H1 (cell line): ENCODE measurements at regions not wholly inside any gene's neighbourhood (a gene's known extent, or its start where the extent isn't known, plus 50 kb on each side); places are given as distances from the start of the nearest gene placed in this dataset.

Source experiments
- CTCF ChIA-PET: fragments of 300-600 bp; sonication (Branson Sonifier 250); formaldehyde crosslinking; loops from one replicate; lab custom pipeline; 2021; ENCODE audit not compliant: partially characterized antibody; lab: Charles Lee
- POLR2A ChIA-PET: fragments of 300-600 bp; sonication (Branson Sonifier 250); formaldehyde crosslinking; loops from one replicate; lab custom pipeline; 2021; ENCODE audit warnings: inconsistent platforms; ENCODE audit not compliant: partially characterized antibody; lab: Charles Lee
- DNase-seq, 2 experiments: peaks; one replicate each; pipeline versions ENCODE4 v3.0.0 to v3.0.0-alpha.2; 2010 to 2022; ENCODE audit warnings: low spot score in 2 of 2, low read depth in 1 of 2, mixed read lengths in 1 of 2
- FAIRE-seq: peaks from 2 replicates; lab custom pipeline; 2011; peaks lifted over from hg19 to GRCh38; lab: Jason Lieb, UNC
- H2AFZ ChIP-seq: 2 replicates; pipeline ENCODE4 v1.8.1; 2012; ENCODE audit warnings: low read length, inconsistent platforms
- H2AK5ac ChIP-seq: 2 replicates; pipeline ENCODE4 v1.6.1; 2013; ENCODE audit warnings: low read depth, low read length
- H2BK120ac ChIP-seq: replicated peaks from 2 replicates; pipeline ENCODE3; 2013; ENCODE audit warnings: low read depth, low read length, inconsistent platforms
- H2BK12ac ChIP-seq: 2 replicates; pipeline ENCODE4 v1.6.1; 2013; ENCODE audit warnings: low read depth, low read length
- H2BK15ac ChIP-seq: 2 replicates; pipeline ENCODE4 v1.6.1; 2013; ENCODE audit warnings: low read length
- H2BK20ac ChIP-seq: 2 replicates; pipeline ENCODE4 v1.6.1; 2013; ENCODE audit warnings: low read length
- H2BK5ac ChIP-seq: 2 replicates; pipeline ENCODE4 v1.6.1; 2013; ENCODE audit warnings: low read depth, low read length
- H3K14ac ChIP-seq: 2 replicates; pipeline ENCODE4 v1.6.1; 2013; ENCODE audit warnings: inconsistent platforms; ENCODE audit not compliant: insufficient read length
- H3K18ac ChIP-seq: 2 replicates; pipeline ENCODE4 v1.6.1; 2013; ENCODE audit warnings: low read length; ENCODE audit errors: extremely low read depth
- H3K23ac ChIP-seq: 2 replicates; pipeline ENCODE4 v1.6.1; 2013; ENCODE audit warnings: inconsistent platforms; ENCODE audit not compliant: insufficient read length
- H3K23me2 ChIP-seq: 2 replicates; pipeline ENCODE4 v1.6.1; 2013; ENCODE audit warnings: low read depth, low read length
- H3K27ac ChIP-seq: 2 replicates; pipeline ENCODE4 v1.6.1; 2011; ENCODE audit warnings: low read depth, low read length, inconsistent platforms
- H3K27me3 ChIP-seq, 4 experiments: replicated peaks in 1 of 4; 1 replicate in 1 of 4; 2 replicates in 3 of 4; pipeline versions ENCODE4 v1.6.1 to v1.8.1; 2011 to 2013; ENCODE audit warnings: low read length in 3 of 4, mild to moderate bottlenecking in 3 of 4, inconsistent platforms in 2 of 4, mixed read lengths in 2 of 4, moderate library complexity in 1 of 4; ENCODE audit not compliant: control insufficient read depth in 3 of 4, insufficient read depth in 3 of 4; ENCODE audit errors: extremely low read depth in 1 of 4
- H3K36me3 ChIP-seq, 4 experiments: 2 replicates each; pipeline versions ENCODE4 v1.6.1 to v1.8.1; 2011 to 2013; ENCODE audit warnings: mild to moderate bottlenecking in 4 of 4, low read length in 3 of 4, moderate library complexity in 2 of 4, control low read depth in 1 of 4, inconsistent platforms in 1 of 4; ENCODE audit not compliant: insufficient read depth in 4 of 4, control insufficient read depth in 2 of 4
- H3K4ac ChIP-seq: replicated peaks from 2 replicates; pipeline ENCODE3; 2013; ENCODE audit warnings: low read length, low read depth, mixed read lengths, inconsistent platforms; ENCODE audit not compliant: insufficient read length
- H3K4me1 ChIP-seq, 4 experiments: replicated peaks in 1 of 4; 1 replicate in 1 of 4; 2 replicates in 3 of 4; pipeline versions ENCODE4 v1.6.1 to v1.8.1; 2011 to 2013; ENCODE audit warnings: low read length in 3 of 4, inconsistent platforms in 2 of 4, mixed read lengths in 1 of 4; ENCODE audit not compliant: insufficient read depth in 4 of 4, control insufficient read depth in 3 of 4
- H3K4me2 ChIP-seq, 2 experiments: 2 replicates each; pipeline versions ENCODE4 v1.6.1 to v1.8.1; 2011 to 2013; ENCODE audit warnings: low read depth in 2 of 2, low read length in 2 of 2, control low read depth in 1 of 2, inconsistent platforms in 1 of 2, mild to moderate bottlenecking in 1 of 2; ENCODE audit not compliant: insufficient read depth in 1 of 2
- H3K4me3 ChIP-seq, 4 experiments: fragments of 200-600, 300-600 bp in 1 of 4; sonication (generic), shearing (Covaris generic), sonication (Bioruptor Twin) in 1 of 4; 2 replicates each; pipeline versions ENCODE4 v1.5.1 to v1.8.1; 2011 to 2016; ENCODE audit warnings: low read length in 4 of 4, low read depth in 3 of 4, control low read depth in 2 of 4, inconsistent platforms in 2 of 4, mild to moderate bottlenecking in 2 of 4, mixed read lengths in 1 of 4, moderate library complexity in 1 of 4; ENCODE audit not compliant: insufficient read depth in 2 of 4; ENCODE audit errors: extremely low read depth in 1 of 4
- H3K56ac ChIP-seq: replicated peaks from 2 replicates; pipeline ENCODE3; 2013; ENCODE audit warnings: low read depth, mild to moderate bottlenecking, mixed read lengths, low read length, inconsistent platforms; ENCODE audit not compliant: insufficient read length
- H3K79me1 ChIP-seq: 2 replicates; pipeline ENCODE4 v1.6.1; 2013; ENCODE audit warnings: low read depth, low read length, control low read depth
- H3K79me2 ChIP-seq, 2 experiments: 2 replicates each; pipeline versions ENCODE4 v1.6.1 to v1.8.1; 2012 to 2013; ENCODE audit warnings: low read length in 2 of 2, mild to moderate bottlenecking in 2 of 2, inconsistent platforms in 1 of 2; ENCODE audit not compliant: insufficient read depth in 2 of 2, control insufficient read depth in 1 of 2
- H3K9ac ChIP-seq, 4 experiments: replicated peaks in 1 of 4; 1 replicate in 1 of 4; 2 replicates in 3 of 4; pipeline versions ENCODE4 v1.6.1 to v1.8.1; 2011 to 2013; ENCODE audit warnings: low read depth in 3 of 4, low read length in 3 of 4, control low read depth in 2 of 4, mild to moderate bottlenecking in 2 of 4, moderate library complexity in 2 of 4, inconsistent platforms in 1 of 4; ENCODE audit errors: extremely low read depth in 1 of 4
- H3K9me3 ChIP-seq, 2 experiments: 2 replicates each; pipeline versions ENCODE4 v1.6.1 to v1.8.1; 2012 to 2013; ENCODE audit warnings: mild to moderate bottlenecking in 2 of 2, moderate library complexity in 2 of 2, control low read depth in 1 of 2, inconsistent platforms in 1 of 2, low read depth in 1 of 2, low read length in 1 of 2, mixed read lengths in 1 of 2; ENCODE audit not compliant: insufficient read depth in 2 of 2
- H4K20me1 ChIP-seq, 2 experiments: replicated peaks in 1 of 2; 2 replicates each; pipeline versions ENCODE3 to v1.8.1; 2011 to 2013; ENCODE audit warnings: inconsistent platforms in 2 of 2, low read length in 2 of 2, mild to moderate bottlenecking in 1 of 2; ENCODE audit not compliant: insufficient read depth in 2 of 2, control insufficient read depth in 1 of 2
- H4K5ac ChIP-seq: 2 replicates; pipeline ENCODE4 v1.6.1; 2013; ENCODE audit warnings: low read length, low read depth, mixed read lengths, inconsistent platforms; ENCODE audit not compliant: insufficient read length
- H4K8ac ChIP-seq: 2 replicates; pipeline ENCODE4 v1.8.0; 2013; ENCODE audit warnings: mild to moderate bottlenecking, moderate library complexity, low read length, inconsistent platforms; ENCODE audit not compliant: insufficient read depth; ENCODE audit errors: extremely low read depth
- H4K91ac ChIP-seq: replicated peaks from 2 replicates; pipeline ENCODE3; 2013; ENCODE audit warnings: low read length, mixed read lengths, inconsistent platforms; ENCODE audit not compliant: insufficient read length
- CREB1 ChIP-seq: IDR thresholded peaks from 2 replicates; pipeline ENCODE4 v1.6.1; 2012; ENCODE audit warnings: inconsistent platforms
- EZH2 ChIP-seq: fragments of 200-600 bp; sonication (generic); IDR thresholded peaks from 2 replicates; pipeline ENCODE4 v1.7.1; 2012; ENCODE audit warnings: low read depth, mild to moderate bottlenecking, moderate library complexity, low read length, inconsistent platforms; ENCODE audit not compliant: severe bottlenecking
- HDAC2 ChIP-seq, 2 experiments: fragments of 300-600 bp in 1 of 2; sonication (generic) in 1 of 2; IDR thresholded peaks; 2 replicates each; pipeline ENCODE4 v1.6.1; 2011 to 2012; ENCODE audit warnings: low read depth in 2 of 2, low read length in 2 of 2, mild to moderate bottlenecking in 2 of 2, moderate library complexity in 2 of 2, borderline replicate concordance in 1 of 2, inconsistent platforms in 1 of 2
- JUN ChIP-seq: IDR thresholded peaks from 2 replicates; pipeline ENCODE4 v1.6.1; 2011; ENCODE audit warnings: low read depth, mild to moderate bottlenecking, improper control_type of control experiment, low read length
- JUND ChIP-seq: IDR thresholded peaks from 2 replicates; pipeline ENCODE4 v1.6.1; 2011; ENCODE audit warnings: mild to moderate bottlenecking, improper control_type of control experiment, low read length
- KDM4A ChIP-seq: IDR thresholded peaks from one replicate; pipeline ENCODE4 v1.7.1; 2012; ENCODE audit warnings: low read depth, mild to moderate bottlenecking, moderate library complexity, low read length, inconsistent platforms; ENCODE audit not compliant: severe bottlenecking
- RFX5 ChIP-seq: IDR thresholded peaks from 2 replicates; pipeline ENCODE4 v1.6.1; 2011; ENCODE audit warnings: low read depth, low read length, improper control_type of control experiment, borderline replicate concordance
- SAP30 ChIP-seq: fragments of 300-600 bp; sonication (generic); IDR thresholded peaks from 2 replicates; pipeline ENCODE4 v1.7.1; 2012; ENCODE audit warnings: low read length, moderate library complexity, mild to moderate bottlenecking, inconsistent platforms; ENCODE audit not compliant: insufficient read depth, insufficient replicate concordance
- TAF1 ChIP-seq: IDR thresholded peaks from 2 replicates; pipeline ENCODE4 v1.6.1; 2011; ENCODE audit warnings: mild to moderate bottlenecking, low read depth, low read length
- TBP ChIP-seq: IDR thresholded peaks from 2 replicates; pipeline ENCODE4 v1.6.1; 2011; ENCODE audit warnings: low read depth, low read length, improper control_type of control experiment
- TEAD4 ChIP-seq: IDR thresholded peaks from 2 replicates; pipeline ENCODE4 v1.6.1; 2012; ENCODE audit warnings: low read depth, low read length, inconsistent platforms, mixed read lengths
- WGBS, 2 experiments: shearing (Covaris generic) in 1 of 2; methylation state at CpG; one replicate each; pipeline versions ENCODE4 v1.1.6 to v1.1.7; 2013 to 2015; ENCODE audit warnings: low lambda C conversion rate in 2 of 2, mixed read lengths in 2 of 2, inconsistent platforms in 1 of 2, low coverage in 1 of 2, missing lambda C conversion rate in 1 of 2; ENCODE audit not compliant: insufficient replicate concordance in 2 of 2, insufficient coverage in 1 of 2, insufficient read length in 1 of 2; ENCODE audit errors: extremely low coverage in 1 of 2, missing lambda C conversion rate in 1 of 2; 5-methylcytosine and 5-hydroxymethylcytosine counted together

DNA sequence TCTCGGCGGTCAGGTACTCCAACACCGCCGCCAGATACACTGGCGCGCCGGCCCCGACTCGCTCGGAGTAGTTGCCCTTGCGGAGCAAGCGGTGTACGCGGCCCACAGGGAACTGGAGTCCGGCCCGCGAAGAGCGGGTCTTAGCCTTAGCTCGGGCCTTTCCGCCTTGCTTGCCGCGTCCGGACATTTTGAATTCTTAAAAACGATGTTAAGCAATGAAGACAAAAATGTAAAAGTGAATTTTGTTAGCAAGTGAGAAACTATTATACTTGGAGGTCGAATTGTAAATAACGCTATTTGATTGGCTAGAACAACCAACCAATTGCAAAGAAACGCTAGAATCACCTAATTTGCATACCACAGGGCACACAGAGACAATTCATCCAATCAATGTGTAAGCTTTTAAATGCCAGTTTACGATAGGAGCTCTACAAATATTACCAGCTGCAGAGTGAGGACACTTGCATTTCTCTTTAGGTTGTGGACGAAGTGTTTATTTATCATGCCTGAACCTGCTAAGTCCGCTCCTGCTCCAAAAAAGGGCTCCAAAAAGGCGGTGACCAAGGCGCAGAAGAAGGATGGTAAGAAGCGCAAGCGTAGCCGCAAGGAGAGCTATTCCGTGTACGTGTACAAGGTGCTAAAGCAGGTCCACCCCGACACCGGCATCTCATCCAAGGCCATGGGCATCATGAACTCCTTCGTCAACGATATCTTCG lies 112.0 kb downstream of the HFE start:
- no peak overlapping the region for H3K14ac ChIP-seq
- TF ChIP-seq SAP30 (peak; percentile 55), TEAD4 (0 out of 2 replicates have a peak, but pooled peaks have one; percentile 8), RFX5 (no peak), TAF1 (peak; percentile 96), JUND (no peak), KDM4A (no peak), TBP (peak; percentile 98), JUN (no peak), EZH2 (no peak), CREB1 (0 out of 2 replicates have a peak, but pooled peaks have one; percentile 7), HDAC2 (IDR thresholded peaks at IDR 0.05; ENCODE audit: borderline replicate concordance in 1 of 2, low read depth in 2 of 2, low read length in 2 of 2) (no peak)

More for the DNA sequence above, 112.0 kb downstream of the HFE start:
- no peak overlapping the region for H3K23ac ChIP-seq
- H4K91ac ChIP-seq, result no peak overlapping the region
- H2AFZ ChIP-seq, result no peak overlapping the region
- POLR2A ChIA-PET, result interaction anchor here (0.6 to 40.4 kb wide), 48 partner anchors 2 to 1694 kb away, joined by 3 to 2731 read pairs (median 18); a partner anchor contains a TSS
- no peak overlapping the region for H2BK15ac ChIP-seq
- no peak overlapping the region for H2AK5ac ChIP-seq
- peak; percentile 58 for FAIRE-seq
- peak overlapping the region; percentile 75 for H3K56ac ChIP-seq
- H3K27me3 ChIP-seq, result no peaks in the 10 kb centered on the region
- peaks cover 2 to 3% of the 10 kb centered on the region in 2 experiments for H4K20me1 ChIP-seq
- H2BK20ac ChIP-seq, result peak overlapping the region; percentile 25; the same call in 1 of the 2 replicates
- H3K79me2 ChIP-seq, result peaks cover 0 to 29% of the 10 kb centered on the region in 2 experiments; a peak in 2 of 4 replicates
- H3K4me1 ChIP-seq, result peaks cover 0 to 10% (median 5%) of the 10 kb centered on the region in 4 experiments; a peak in 4 of 7 replicates
- no peak overlapping the region for H3K4ac ChIP-seq
- H2BK120ac ChIP-seq, result no peak overlapping the region
- no peaks in the 10 kb centered on the region for H3K9me3 ChIP-seq
- peak overlapping the region; percentile 96 for H2BK5ac ChIP-seq
- peak in 1 of 2 experiments; percentile 83 for DNase-seq
- peak overlapping the region; percentile 85 to 98 (median 89) for H3K4me3 ChIP-seq
- peak overlapping the region; percentile 93 for H3K27ac ChIP-seq
- CTCF ChIA-PET, result interaction anchor here (0.9 to 6.4 kb wide), 7 partner anchors 14 to 86 kb away, joined by 3 to 19 read pairs (median 6); a partner anchor contains a TSS
- peak overlapping the region; percentile 94 to 98 (median 98) for H3K9ac ChIP-seq
- WGBS, 2 experiments, result 1% methylated on average over 42 of the region's 42 CpGs; no CpG with 5 or more reads in 1 of the 2 experiments
- peak overlapping the region; percentile 51 for H4K5ac ChIP-seq
- no peaks in the 10 kb centered on the region for H3K79me1 ChIP-seq
- H2BK12ac ChIP-seq, result peak overlapping the region; percentile 71; the same call in 1 of the 2 replicates
- peak overlapping the region; percentile 53 for H4K8ac ChIP-seq
- H3K36me3 ChIP-seq, result no peaks in the 10 kb centered on the region; a peak in 1 of 8 replicates
- peak overlapping the region; percentile 88 for H3K18ac ChIP-seq
- peak overlapping the region; percentile 85 to 87 for H3K4me2 ChIP-seq
- H3K23me2 ChIP-seq, result 0 out of 2 replicates have a peak, but pooled peaks cover 7% of the 10 kb centered on the region
